BJ (cell line): ENCODE measurements at regions not wholly inside any gene's neighbourhood (a gene's known extent, or its start where the extent isn't known, plus 50 kb on each side); places are given as distances from the start of the nearest gene placed in this dataset.

ENCODE experiments used
- CTCF ChIA-PET: fragments of 350-600 bp; formaldehyde crosslinking; extraction: SDS; loops from one replicate; lab custom pipeline; 2021; ENCODE audit warnings: antibody characterized with exemption, inconsistent platforms; lab: Yijun Ruan, JAX
- POLR2A ChIA-PET: fragments of 300-600 bp; sonication (Branson Sonifier 250); formaldehyde crosslinking; extraction: SDS; loops from one replicate; lab custom pipeline; 2021; ENCODE audit warnings: antibody characterized with exemption; lab: Charles Lee
- DNase-seq: peaks from one replicate; pipeline ENCODE4 v3.0.0-alpha.2; 2011; ENCODE audit warnings: low read depth
- H3K27me3 ChIP-seq: 2 replicates; pipeline ENCODE4 v1.6.0; 2011; ENCODE audit warnings: low read length; ENCODE audit not compliant: control insufficient read depth, insufficient read depth
- H3K36me3 ChIP-seq: 2 replicates; pipeline ENCODE4 v1.5.1; 2011; ENCODE audit warnings: low read length; ENCODE audit not compliant: control insufficient read depth, insufficient read depth
- H3K4me3 ChIP-seq: 2 replicates; pipeline ENCODE4 v1.5.1; 2011; ENCODE audit warnings: low read depth, mild to moderate bottlenecking, control low read depth, low read length
- CTCF ChIP-seq: IDR thresholded peaks from 2 replicates; pipeline ENCODE4 v1.5.1; 2011; ENCODE audit warnings: low read depth, mild to moderate bottlenecking, control low read depth, inconsistent platforms, low read length, moderate library complexity; ENCODE audit not compliant: insufficient read depth

GRCh38 chr4:135353008-135353407 lies 1151.4 kb upstream of the PABPC4L start:
- H3K36me3 ChIP-seq = no peaks in the 10 kb centered on the region
- ChIA-PET CTCF (no interaction called here), POLR2A (no interaction called here)
- no peaks in the 10 kb centered on the region for H3K27me3 ChIP-seq
- DNase-seq = no peak
- no peak for TF ChIP-seq CTCF
- no peak overlapping the region for H3K4me3 ChIP-seq

DNA sequence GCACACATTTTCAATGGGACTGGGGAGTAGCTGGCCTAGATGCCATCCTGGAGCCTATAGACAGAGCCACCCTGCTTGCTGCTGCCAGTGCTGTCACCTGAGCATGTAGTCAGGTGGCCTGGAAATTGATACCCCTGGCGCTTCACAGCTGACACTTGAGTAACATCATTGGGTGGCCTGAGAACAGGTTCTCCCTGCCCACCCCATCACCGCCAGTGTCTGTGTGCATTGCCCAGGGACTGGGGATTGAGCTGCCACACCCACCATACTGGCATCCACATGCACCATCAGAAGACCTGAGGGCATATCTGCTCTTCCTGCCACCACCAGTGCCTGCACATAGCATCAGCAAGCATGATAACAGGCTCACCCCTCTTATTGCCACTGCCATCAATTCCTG lies 1142.9 kb upstream of the PABPC4L start:
- no peaks in the 10 kb centered on the region for H3K27me3 ChIP-seq
- no peak for TF ChIP-seq CTCF
- no peak overlapping the region for H3K4me3 ChIP-seq
- POLR2A ChIA-PET = no interaction called here
- CTCF ChIA-PET = no interaction called here
- no peak for DNase-seq
- no peaks in the 10 kb centered on the region for H3K36me3 ChIP-seq

GRCh38 chr4:135338181-135338580 lies 1136.6 kb upstream of the PABPC4L start:
- CTCF ChIA-PET = no interaction called here

DNA sequence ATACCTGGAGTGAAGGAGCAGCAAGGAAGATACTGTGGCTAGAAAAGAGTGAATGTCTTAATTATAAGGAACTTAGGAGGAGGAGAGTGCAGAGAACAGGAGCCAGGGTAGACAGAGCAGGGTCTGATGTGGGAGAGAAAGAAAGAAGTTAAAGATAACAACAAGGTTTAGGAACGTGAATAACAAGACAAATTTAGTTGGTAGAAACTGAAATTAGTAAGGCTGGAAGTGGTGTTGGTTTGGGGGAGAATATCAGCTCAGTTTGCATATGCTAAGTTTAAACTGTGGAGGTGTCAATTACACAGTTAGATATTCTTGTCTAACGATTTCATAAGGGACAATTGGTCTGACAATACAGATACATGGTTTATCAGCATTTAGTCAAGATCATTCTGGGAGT lies 1123.7 kb upstream of the PABPC4L start:
- Histone ChIP-seq H3K27me3 (no peaks in the 10 kb centered on the region), H3K36me3 (no peaks in the 10 kb centered on the region), H3K4me3 (no peak overlapping the region)
- TF ChIP-seq CTCF = no peak
- ChIA-PET CTCF (no interaction called here), POLR2A (no interaction called here)
- no peak for DNase-seq

More at GRCh38 chr4:135338181-135338580, 1136.6 kb upstream of the PABPC4L start:
- no peak for TF ChIP-seq CTCF
- Histone ChIP-seq H3K27me3 (no peaks in the 10 kb centered on the region), H3K4me3 (no peak overlapping the region), H3K36me3 (no peaks in the 10 kb centered on the region)
- no peak for DNase-seq
- POLR2A ChIA-PET = no interaction called here

GRCh38 chr4:135319685-135320084 lies 1118.1 kb upstream of the PABPC4L start:
- TF ChIP-seq CTCF = no peak
- ChIA-PET CTCF (no interaction called here), POLR2A (no interaction called here)
- Histone ChIP-seq H3K27me3 (no peaks in the 10 kb centered on the region), H3K4me3 (no peak overlapping the region), H3K36me3 (no peaks in the 10 kb centered on the region)
- no peak for DNase-seq
